ENCODE measurements at regions not wholly inside any gene's neighbourhood (a gene's known extent, or its start where the extent isn't known, plus 50 kb on each side); places are given as distances from the start of the nearest gene placed in this dataset.

DNA sequence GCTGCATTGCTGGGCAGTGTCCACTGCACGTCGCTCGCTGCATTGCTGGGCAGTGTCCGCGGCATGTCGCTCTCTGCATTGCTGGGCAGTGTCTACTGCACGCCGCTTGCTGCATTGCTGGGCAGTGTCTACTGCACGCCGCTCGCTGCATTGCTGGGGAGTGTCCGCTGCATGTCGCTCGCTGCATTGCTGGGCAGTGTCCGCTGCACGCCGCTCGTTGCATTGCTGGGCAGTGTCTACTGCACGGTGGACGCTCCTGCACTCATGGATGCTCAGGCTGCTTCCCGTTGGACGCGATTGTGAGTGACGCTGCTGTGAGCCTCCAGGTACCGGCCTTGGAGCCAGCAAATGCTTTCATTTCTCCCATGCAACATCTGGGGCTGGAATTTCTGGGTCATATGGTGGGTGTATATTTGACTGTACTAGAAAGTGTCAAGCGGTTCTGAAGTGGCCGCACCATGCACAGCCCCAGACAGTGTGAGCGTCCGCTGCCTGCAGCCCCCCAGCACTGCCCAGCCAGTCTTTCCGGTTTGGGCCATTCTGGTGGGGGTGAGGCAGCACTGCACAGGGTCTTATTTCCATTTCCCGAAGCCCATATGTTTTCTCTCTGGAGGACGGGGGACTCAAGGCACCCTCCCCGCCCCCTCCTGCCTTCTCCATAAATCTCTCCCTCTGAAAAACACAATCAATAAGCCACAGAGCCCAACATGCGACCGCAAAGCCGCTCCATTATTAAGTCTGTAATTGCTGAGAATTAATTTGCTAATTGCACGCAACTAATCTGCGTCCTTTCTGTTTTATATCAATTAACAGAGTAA, 97.4 kb downstream of the YTHDF1 start:
- CTCF ChIA-PET, result no interaction called here
- intact Hi-C loops (cut with micrococcal nuclease), result no loop called here
- Histone ChIP-seq H3K9me3 (ENCODE audit: control extremely low read depth in 1 of 3, control insufficient read depth in 2 of 3, insufficient read depth in 1 of 3, low read length in 2 of 3) (peaks cover 0 to 13% (median 0%) of the 10 kb centered on the region in 3 donors), H3K27ac (ENCODE audit: low read length in 2 of 2) (no peak overlapping the region), H3K4me1 (ENCODE audit: control insufficient read depth in 2 of 2, insufficient read depth in 2 of 2, low read length in 2 of 2) (no peaks in the 10 kb centered on the region), H3K27me3 (replicated peaks in 1 of 4; ENCODE audit: control extremely low read depth in 1 of 4, control insufficient read depth in 3 of 4, insufficient read depth in 4 of 4, low read length in 3 of 4) (peaks cover 0 to 12% (median 0%) of the 10 kb centered on the region in 4 experiments), H4K20me1 (ENCODE audit: control insufficient read depth, insufficient read depth, low read length, poor library complexity, severe bottlenecking) (no peaks in the 10 kb centered on the region), H3K36me3 (replicated peaks in 1 of 2; ENCODE audit: control extremely low read depth in 1 of 2, control insufficient read depth in 1 of 2, extremely low read depth in 1 of 2, insufficient read depth in 2 of 2, low read length in 1 of 2) (no peaks in the 10 kb centered on the region), H3K4me2 (replicated peaks; ENCODE audit: low read depth, low read length, poor library complexity, severe bottlenecking) (no peak overlapping the region), H2AFZ (ENCODE audit: insufficient read depth, low read depth, low read length, poor library complexity, severe bottlenecking) (no peak overlapping the region), H3K4me3 (ENCODE audit: control extremely low read depth in 1 of 5, extremely low read depth in 1 of 5, insufficient read depth in 1 of 5, low read depth in 2 of 5, low read length in 4 of 5) (no peak overlapping the region), H3K79me2 (ENCODE audit: control insufficient read depth, insufficient read depth, low read length) (no peaks in the 10 kb centered on the region), H3K9ac (ENCODE audit: low read length) (no peak overlapping the region)
- POLR2A ChIA-PET, result no interaction called here
- ATAC-seq (ENCODE audit: low read depth) (no peak), DNase-seq (no peak)
- WGBS (ENCODE audit: insufficient coverage), result 89% methylated on average over 29 of the region's 38 CpGs
- no peak for TF ChIP-seq EZH2 (IDR thresholded peaks at IDR 0.05; ENCODE audit: borderline replicate concordance, insufficient read depth, low read depth, low read length, poor library complexity, severe bottlenecking)
- TF ChIP-seq, protein P1, sequence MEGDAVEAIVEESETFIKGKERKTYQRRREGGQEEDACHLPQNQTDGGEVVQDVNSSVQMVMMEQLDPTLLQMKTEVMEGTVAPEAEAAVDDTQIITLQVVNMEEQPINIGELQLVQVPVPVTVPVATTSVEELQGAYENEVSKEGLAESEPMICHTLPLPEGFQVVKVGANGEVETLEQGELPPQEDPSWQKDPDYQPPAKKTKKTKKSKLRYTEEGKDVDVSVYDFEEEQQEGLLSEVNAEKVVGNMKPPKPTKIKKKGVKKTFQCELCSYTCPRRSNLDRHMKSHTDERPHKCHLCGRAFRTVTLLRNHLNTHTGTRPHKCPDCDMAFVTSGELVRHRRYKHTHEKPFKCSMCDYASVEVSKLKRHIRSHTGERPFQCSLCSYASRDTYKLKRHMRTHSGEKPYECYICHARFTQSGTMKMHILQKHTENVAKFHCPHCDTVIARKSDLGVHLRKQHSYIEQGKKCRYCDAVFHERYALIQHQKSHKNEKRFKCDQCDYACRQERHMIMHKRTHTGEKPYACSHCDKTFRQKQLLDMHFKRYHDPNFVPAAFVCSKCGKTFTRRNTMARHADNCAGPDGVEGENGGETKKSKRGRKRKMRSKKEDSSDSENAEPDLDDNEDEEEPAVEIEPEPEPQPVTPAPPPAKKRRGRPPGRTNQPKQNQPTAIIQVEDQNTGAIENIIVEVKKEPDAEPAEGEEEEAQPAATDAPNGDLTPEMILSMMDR (IDR thresholded peaks at IDR 0.05), result no peak
- H3K9me3 Mint-ChIP-seq (ENCODE audit: insufficient read depth), result no peaks in the 10 kb centered on the region
- H3K4me1 Mint-ChIP-seq, result no peaks in the 10 kb centered on the region
- no peak overlapping the region for H3K4me3 Mint-ChIP-seq
- H3K27ac Mint-ChIP-seq, result no peak overlapping the region
- H3K27me3 Mint-ChIP-seq, result peaks cover 33% of the 10 kb centered on the region

DNA sequence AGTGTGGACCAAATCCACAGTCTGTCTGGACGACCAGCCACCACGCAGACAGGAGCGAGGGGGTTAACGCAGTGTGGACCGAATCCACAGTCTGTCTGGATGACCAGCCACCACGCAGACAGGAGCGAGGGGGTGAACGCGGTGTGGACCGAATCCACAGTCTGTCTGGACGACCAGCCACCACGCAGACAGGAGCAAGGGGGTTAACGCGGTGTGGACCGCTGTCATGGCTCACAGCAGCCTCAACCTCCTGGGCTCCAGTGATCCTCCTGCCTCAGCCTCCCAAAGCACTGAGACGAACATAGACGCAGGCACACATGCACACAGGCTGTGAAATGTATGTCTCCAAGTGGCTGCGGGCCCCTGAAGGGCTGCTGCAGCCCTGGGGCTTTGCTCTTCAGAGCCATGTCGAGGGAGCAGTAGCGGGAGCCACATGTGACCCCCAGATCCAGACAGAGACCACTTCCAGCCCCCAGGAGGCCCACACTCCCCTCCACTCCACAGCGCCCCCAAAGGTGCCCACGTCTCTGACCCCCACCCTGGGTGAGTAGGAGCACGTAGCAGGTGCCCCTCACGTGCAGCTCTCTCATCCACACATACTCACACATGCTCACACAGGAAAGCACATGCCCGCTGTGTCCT, 98.1 kb downstream of the YTHDF1 start:
- H4K20me1 ChIP-seq (ENCODE audit: control insufficient read depth, insufficient read depth, low read length, poor library complexity, severe bottlenecking), result no peaks in the 10 kb centered on the region
- H3K27me3 Mint-ChIP-seq, result peaks cover 33% of the 10 kb centered on the region
- H2AFZ ChIP-seq (ENCODE audit: insufficient read depth, low read depth, low read length, poor library complexity, severe bottlenecking), result no peak overlapping the region
- no peaks in the 10 kb centered on the region for H3K4me1 Mint-ChIP-seq
- WGBS (ENCODE audit: insufficient coverage), result 86% methylated on average over 25 of the region's 25 CpGs
- no peak overlapping the region for H3K27ac ChIP-seq (ENCODE audit: low read length in 2 of 2)
- H3K36me3 ChIP-seq (replicated peaks in 1 of 2; ENCODE audit: control extremely low read depth in 1 of 2, control insufficient read depth in 1 of 2, extremely low read depth in 1 of 2, insufficient read depth in 2 of 2, low read length in 1 of 2), result no peaks in the 10 kb centered on the region
- intact Hi-C loops (cut with micrococcal nuclease), result no loop called here
- no peak for DNase-seq
- no peak overlapping the region for H3K9ac ChIP-seq (ENCODE audit: low read length)
- no peak for TF ChIP-seq EZH2 (IDR thresholded peaks at IDR 0.05; ENCODE audit: borderline replicate concordance, insufficient read depth, low read depth, low read length, poor library complexity, severe bottlenecking)
- TF ChIP-seq, protein P1 (IDR thresholded peaks at IDR 0.05), result no peak
- no peak overlapping the region for H3K27ac Mint-ChIP-seq
- ATAC-seq (ENCODE audit: low read depth), result no peak
- no peak overlapping the region for H3K4me2 ChIP-seq (replicated peaks; ENCODE audit: low read depth, low read length, poor library complexity, severe bottlenecking)
- peaks cover 0 to 16% (median 0%) of the 10 kb centered on the region in 4 experiments for H3K27me3 ChIP-seq (replicated peaks in 1 of 4; ENCODE audit: control extremely low read depth in 1 of 4, control insufficient read depth in 3 of 4, insufficient read depth in 4 of 4, low read length in 3 of 4)
- ChIA-PET POLR2A (no interaction called here), CTCF (no interaction called here)
- no peaks in the 10 kb centered on the region for H3K4me1 ChIP-seq (ENCODE audit: control insufficient read depth in 2 of 2, insufficient read depth in 2 of 2, low read length in 2 of 2)
- H3K79me2 ChIP-seq (ENCODE audit: control insufficient read depth, insufficient read depth, low read length), result no peaks in the 10 kb centered on the region
- no peak overlapping the region for H3K4me3 ChIP-seq (ENCODE audit: control extremely low read depth in 1 of 5, extremely low read depth in 1 of 5, insufficient read depth in 1 of 5, low read depth in 2 of 5, low read length in 4 of 5)
- H3K9me3 Mint-ChIP-seq (ENCODE audit: insufficient read depth), result no peaks in the 10 kb centered on the region
- H3K9me3 ChIP-seq (ENCODE audit: control extremely low read depth in 1 of 3, control insufficient read depth in 2 of 3, insufficient read depth in 1 of 3, low read length in 2 of 3), result peaks cover 0 to 18% (median 0%) of the 10 kb centered on the region in 3 donors
- H3K4me3 Mint-ChIP-seq, result no peak overlapping the region

Measured in B cell (primary cell).